Keratinocyte (primary cell): ENCODE measurements at regions not wholly inside any gene's neighbourhood (a gene's known extent, or its start where the extent isn't known, plus 50 kb on each side); places are given as distances from the start of the nearest gene placed in this dataset.

Experiments used
- DNase-seq: peaks from one replicate; pipeline ENCODE4 v3.0.0-alpha.2; 2011; ENCODE audit warnings: low read depth, missing footprints, low spot score
- FAIRE-seq: peaks from 2 replicates; lab custom pipeline; 2011; peaks lifted over from hg19 to GRCh38; lab: Jason Lieb, UNC
- H2AFZ ChIP-seq: 2 replicates; pipeline ENCODE4 v1.6.0; 2012; ENCODE audit warnings: low read length, control low read depth, inconsistent platforms; ENCODE audit not compliant: control insufficient read depth
- H3K27ac ChIP-seq: 2 replicates; pipeline ENCODE4 v1.5.1; 2011; ENCODE audit warnings: low read length; ENCODE audit not compliant: control insufficient read depth, insufficient read depth
- H3K27me3 ChIP-seq: 3 replicates; pipeline ENCODE4 v1.6.0; 2011; ENCODE audit warnings: low read length; ENCODE audit not compliant: control insufficient read depth, insufficient read depth; ENCODE audit errors: extremely low read depth
- H3K36me3 ChIP-seq, 2 experiments: 2 replicates in 1 of 2; 3 replicates in 1 of 2; pipeline ENCODE4 v1.5.1; 2011; ENCODE audit warnings: low read length in 2 of 2, mild to moderate bottlenecking in 1 of 2; ENCODE audit not compliant: control insufficient read depth in 2 of 2, insufficient read depth in 2 of 2; ENCODE audit errors: extremely low read depth in 1 of 2
- H3K4me1 ChIP-seq: 3 replicates; pipeline ENCODE4 v1.5.1; 2011; ENCODE audit warnings: low read length; ENCODE audit not compliant: control insufficient read depth, insufficient read depth; ENCODE audit errors: extremely low read depth
- H3K4me2 ChIP-seq: 3 replicates; pipeline ENCODE4 v1.6.0; 2011; ENCODE audit warnings: low read depth, low read length; ENCODE audit not compliant: control insufficient read depth, insufficient read depth; ENCODE audit errors: extremely low read depth
- H3K4me3 ChIP-seq, 3 experiments: fragments of 200-600 bp in 1 of 3; sonication (generic) in 1 of 3; 2 replicates in 2 of 3; 3 replicates in 1 of 3; pipeline ENCODE4 v1.5.1; 2011 to 2016; ENCODE audit warnings: low read length in 3 of 3, mild to moderate bottlenecking in 3 of 3, control low read depth in 2 of 3, inconsistent platforms in 1 of 3, low read depth in 1 of 3, mixed read lengths in 1 of 3, mixed run types in 1 of 3, moderate library complexity in 1 of 3; ENCODE audit not compliant: control insufficient read depth in 2 of 3, insufficient read depth in 2 of 3; ENCODE audit errors: extremely low read depth in 1 of 3
- H3K79me2 ChIP-seq: 2 replicates; pipeline ENCODE4 v1.6.0; 2012; ENCODE audit warnings: low read length; ENCODE audit not compliant: control insufficient read depth, insufficient read depth
- H3K9ac ChIP-seq: 3 replicates; pipeline ENCODE4 v1.6.0; 2011; ENCODE audit warnings: low read length; ENCODE audit not compliant: control insufficient read depth, insufficient read depth; ENCODE audit errors: extremely low read depth
- H3K9me1 ChIP-seq: 3 replicates; pipeline ENCODE4 v1.6.0; 2011; ENCODE audit warnings: low read length; ENCODE audit not compliant: control insufficient read depth, insufficient read depth; ENCODE audit errors: extremely low read depth
- H3K9me3 ChIP-seq: 2 replicates; pipeline ENCODE4 v1.5.1; 2012; ENCODE audit warnings: low read depth, low read length; ENCODE audit not compliant: control insufficient read depth
- H4K20me1 ChIP-seq: 3 replicates; pipeline ENCODE4 v1.6.0; 2011; ENCODE audit warnings: low read length; ENCODE audit not compliant: control insufficient read depth, insufficient read depth; ENCODE audit errors: extremely low read depth
- CTCF ChIP-seq, 3 experiments: IDR thresholded peaks in 1 of 3; conservative IDR thresholded peaks in 1 of 3; optimal IDR thresholded peaks in 1 of 3; 2 replicates in 2 of 3; 3 replicates in 1 of 3; pipeline versions ENCODE3 to v1.5.1; 2011; ENCODE audit warnings: low read length in 3 of 3, mild to moderate bottlenecking in 3 of 3, moderate library complexity in 2 of 3, control low read depth in 1 of 3, inconsistent platforms in 1 of 3; ENCODE audit not compliant: insufficient read depth in 2 of 3; ENCODE audit errors: extremely low read depth in 1 of 3
- EZH2 ChIP-seq: IDR thresholded peaks from one replicate; pipeline ENCODE4 v1.6.1; 2012; ENCODE audit warnings: inconsistent platforms, mild to moderate bottlenecking, low read length, moderate library complexity
- dilution Hi-C: fragments of 300-500 bp; cut with MboI; formaldehyde crosslinking; loops from one replicate; pipeline ENCODE4 v1.7.0; 2020; ENCODE audit warnings: low sequenced_read_pairs; ENCODE audit not compliant: extremely low pct_ligation_motif_present

- Histone ChIP-seq H3K4me1 (no peaks in the 10 kb centered on the region), H3K36me3 (no peaks in the 10 kb centered on the region), H3K4me3 (no peak overlapping the region), H3K27ac (no peak overlapping the region), H3K27me3 (no peaks in the 10 kb centered on the region), H3K9me1 (no peaks in the 10 kb centered on the region), H4K20me1 (no peaks in the 10 kb centered on the region), H3K9ac (no peak overlapping the region), H3K4me2 (no peak overlapping the region), H2AFZ (no peak overlapping the region), H3K79me2 (no peaks in the 10 kb centered on the region), H3K9me3 (peaks cover 2% of the 10 kb centered on the region)
- dilution Hi-C loops: no loop called here
- no peak for FAIRE-seq
- TF ChIP-seq CTCF (optimal IDR thresholded peaks at IDR 0.05 in 1 of 3, IDR thresholded peaks at IDR 0.05 in 1 of 3, conservative IDR thresholded peaks at IDR 0.05 in 1 of 3; ENCODE audit: extremely low read depth in 1 of 3, insufficient read depth in 2 of 3, low read length in 3 of 3) (no peak), EZH2 (no peak)
- DNase-seq: no peak
Observed at GRCh38 chr3:106249981-106250380, 381.2 kb upstream of the CBLB start.

- no peak overlapping the region for H3K4me3 ChIP-seq
- peaks cover 2% of the 10 kb centered on the region for H3K9me3 ChIP-seq
- FAIRE-seq: no peak
- H3K9me1 ChIP-seq: no peaks in the 10 kb centered on the region
- H3K36me3 ChIP-seq: no peaks in the 10 kb centered on the region
- H3K4me1 ChIP-seq: no peaks in the 10 kb centered on the region
- H3K4me2 ChIP-seq: no peak overlapping the region
- dilution Hi-C loops: no loop called here
- H3K79me2 ChIP-seq: no peaks in the 10 kb centered on the region
- no peak overlapping the region for H3K9ac ChIP-seq
- DNase-seq: no peak
- H3K27ac ChIP-seq: no peak overlapping the region
- H2AFZ ChIP-seq: no peak overlapping the region
- H3K27me3 ChIP-seq: no peaks in the 10 kb centered on the region
- no peaks in the 10 kb centered on the region for H4K20me1 ChIP-seq
- TF ChIP-seq EZH2: no peak
- no peak for TF ChIP-seq CTCF (optimal IDR thresholded peaks at IDR 0.05 in 1 of 3, IDR thresholded peaks at IDR 0.05 in 1 of 3, conservative IDR thresholded peaks at IDR 0.05 in 1 of 3; ENCODE audit: extremely low read depth in 1 of 3, insufficient read depth in 2 of 3, low read length in 3 of 3)
Observed at GRCh38 chr3:106251160-106251892, 382.5 kb upstream of the CBLB start.
